ENCODE measurements at regions not wholly inside any gene's neighbourhood (a gene's known extent, or its start where the extent isn't known, plus 50 kb on each side); places are given as distances from the start of the nearest gene placed in this dataset.

DNA sequence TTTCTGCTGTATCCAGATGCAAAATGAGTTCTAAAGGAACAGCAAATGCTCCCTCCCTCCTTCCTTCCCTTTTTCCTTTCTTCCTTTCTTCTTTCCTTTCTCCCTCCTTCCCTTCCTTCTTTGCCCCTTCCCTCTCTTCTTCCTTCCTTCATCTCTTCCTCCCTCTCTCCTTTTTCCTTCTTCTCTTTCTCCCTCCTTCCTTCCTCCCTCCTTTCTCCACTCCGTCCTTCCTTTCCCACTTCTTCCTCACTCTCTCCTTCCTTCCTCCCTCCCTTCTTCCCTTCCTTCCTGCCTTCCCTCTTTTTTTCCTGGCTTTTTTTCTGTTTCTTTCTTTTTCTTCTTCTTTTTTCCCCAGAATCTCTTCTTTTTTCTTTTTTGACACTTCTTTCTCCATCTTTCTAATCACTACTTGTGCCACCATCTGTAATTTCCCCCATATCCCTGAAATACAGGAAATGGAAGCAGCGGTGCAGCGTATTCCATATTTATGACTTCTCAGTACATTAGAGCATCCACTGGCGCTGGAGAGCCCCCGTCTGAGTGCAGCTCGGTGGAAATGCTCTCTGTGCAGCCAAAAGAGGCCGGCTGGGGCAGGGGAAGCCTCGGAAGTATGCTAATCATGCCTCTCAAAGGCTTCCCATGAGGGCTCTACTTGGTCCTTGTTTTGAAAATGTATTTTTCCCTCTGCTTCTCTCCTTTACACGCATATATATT lies 275.6 kb downstream of the TSHZ3 start:
- DNase-seq (ENCODE audit: low read depth), result no peak
- TF ChIP-seq, protein P1, sequence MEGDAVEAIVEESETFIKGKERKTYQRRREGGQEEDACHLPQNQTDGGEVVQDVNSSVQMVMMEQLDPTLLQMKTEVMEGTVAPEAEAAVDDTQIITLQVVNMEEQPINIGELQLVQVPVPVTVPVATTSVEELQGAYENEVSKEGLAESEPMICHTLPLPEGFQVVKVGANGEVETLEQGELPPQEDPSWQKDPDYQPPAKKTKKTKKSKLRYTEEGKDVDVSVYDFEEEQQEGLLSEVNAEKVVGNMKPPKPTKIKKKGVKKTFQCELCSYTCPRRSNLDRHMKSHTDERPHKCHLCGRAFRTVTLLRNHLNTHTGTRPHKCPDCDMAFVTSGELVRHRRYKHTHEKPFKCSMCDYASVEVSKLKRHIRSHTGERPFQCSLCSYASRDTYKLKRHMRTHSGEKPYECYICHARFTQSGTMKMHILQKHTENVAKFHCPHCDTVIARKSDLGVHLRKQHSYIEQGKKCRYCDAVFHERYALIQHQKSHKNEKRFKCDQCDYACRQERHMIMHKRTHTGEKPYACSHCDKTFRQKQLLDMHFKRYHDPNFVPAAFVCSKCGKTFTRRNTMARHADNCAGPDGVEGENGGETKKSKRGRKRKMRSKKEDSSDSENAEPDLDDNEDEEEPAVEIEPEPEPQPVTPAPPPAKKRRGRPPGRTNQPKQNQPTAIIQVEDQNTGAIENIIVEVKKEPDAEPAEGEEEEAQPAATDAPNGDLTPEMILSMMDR (IDR thresholded peaks at IDR 0.05; ENCODE audit: insufficient read depth, low read depth, low read length), result no peak
- no peak overlapping the region for H3K4me3 ChIP-seq (ENCODE audit: low read depth, low read length)

DNA sequence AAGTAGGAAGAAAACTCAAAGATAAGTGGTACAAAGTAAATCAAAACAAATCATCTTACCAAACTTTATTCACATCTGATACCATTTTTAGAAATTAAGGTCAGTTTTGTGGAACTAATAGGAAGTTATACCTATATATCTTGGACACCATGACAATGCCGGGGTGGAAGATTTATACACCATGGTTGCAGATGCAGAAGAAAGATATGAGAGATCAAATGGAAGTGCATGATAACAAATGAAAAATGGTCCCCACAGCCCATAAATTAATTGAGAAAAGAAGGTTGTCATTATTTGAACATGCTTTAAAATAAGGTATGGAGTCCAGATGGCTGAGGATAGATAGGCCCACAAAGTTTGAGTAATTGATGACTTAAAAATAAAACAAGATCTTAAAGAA lies 276.8 kb downstream of the TSHZ3 start:
- TF ChIP-seq, protein P1 (IDR thresholded peaks at IDR 0.05; ENCODE audit: insufficient read depth, low read depth, low read length), result no peak
- H3K4me3 ChIP-seq (ENCODE audit: low read depth, low read length), result no peak overlapping the region
- no peak for DNase-seq (ENCODE audit: low read depth)

DNA sequence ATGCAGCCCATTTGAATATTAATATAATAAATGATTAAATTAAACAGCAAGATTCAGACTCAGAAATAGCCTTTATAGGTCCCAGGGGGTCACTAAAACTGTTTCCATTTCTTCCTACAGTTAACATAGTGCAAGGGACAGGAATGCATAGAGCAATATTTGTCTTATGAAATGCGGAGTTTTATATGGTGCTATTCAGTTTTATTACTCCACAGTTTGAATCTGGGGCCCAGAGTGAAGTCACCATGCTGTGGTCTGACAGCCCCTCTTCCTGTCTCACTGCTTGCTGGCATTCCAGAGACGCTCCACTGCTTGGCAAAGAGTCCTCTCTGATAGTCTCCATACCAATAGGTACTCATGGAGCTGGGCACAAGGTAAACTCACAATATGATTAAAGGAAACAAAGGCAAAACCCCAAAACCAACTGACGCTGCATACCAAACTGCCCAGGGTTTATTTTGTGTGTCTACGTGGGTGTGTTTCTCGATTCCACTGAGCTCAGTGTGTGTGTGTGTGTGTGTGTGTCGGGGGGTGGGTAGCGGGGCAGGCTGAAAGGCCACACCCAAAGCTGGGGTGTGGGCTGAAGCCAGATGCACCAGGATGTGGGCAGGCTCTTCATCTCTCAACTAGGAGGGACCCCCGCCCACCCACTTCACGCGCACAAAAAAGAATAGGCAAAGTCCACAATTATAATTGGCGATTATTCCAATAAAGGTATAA lies 277.9 kb downstream of the TSHZ3 start:
- TF ChIP-seq, protein P1 (IDR thresholded peaks at IDR 0.05; ENCODE audit: insufficient read depth, low read depth, low read length), result no peak
- no peak overlapping the region for H3K4me3 ChIP-seq (ENCODE audit: low read depth, low read length)
- DNase-seq (ENCODE audit: low read depth), result no peak

DNA sequence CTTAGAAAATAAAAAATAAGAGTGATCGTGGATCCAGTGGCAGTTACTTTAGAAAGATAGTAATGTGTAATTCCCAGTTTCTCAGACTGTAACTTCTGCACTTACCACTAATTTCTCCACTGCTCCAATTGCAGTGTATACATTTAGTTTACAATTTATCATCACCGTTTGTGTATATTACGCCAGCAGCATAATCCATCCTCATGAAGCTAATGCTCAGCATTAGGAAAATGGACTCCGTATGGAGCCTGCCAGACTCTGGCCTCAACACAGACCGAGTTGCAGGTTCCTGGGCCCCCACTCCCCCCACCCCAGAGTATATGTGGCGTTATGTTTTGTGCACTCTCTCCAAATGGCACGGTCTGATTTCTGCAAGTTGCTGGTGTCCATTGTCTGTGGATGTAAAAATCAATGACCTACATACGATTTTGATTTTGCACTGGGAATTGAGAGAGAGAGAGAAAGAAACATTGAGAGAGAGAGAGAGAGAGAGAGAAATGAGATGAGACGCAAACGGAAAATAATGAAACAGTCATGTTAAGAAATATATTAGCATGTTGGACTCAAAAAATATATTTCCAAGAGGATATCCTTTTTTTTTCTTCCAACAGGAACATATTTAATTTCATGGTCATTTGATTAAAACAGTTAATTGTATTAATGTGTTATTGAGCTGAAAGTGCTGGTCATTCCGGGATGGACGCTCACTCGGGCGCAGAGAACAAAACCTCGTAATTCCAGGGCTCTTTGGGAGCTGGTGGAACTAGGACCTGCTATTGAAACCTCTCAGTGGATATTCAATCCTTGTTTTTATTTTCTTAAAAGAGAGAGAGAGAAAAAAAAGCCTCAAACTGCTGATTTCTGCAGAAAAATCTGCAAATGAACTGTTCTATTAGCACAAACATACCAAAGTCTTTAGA lies 278.8 kb downstream of the TSHZ3 start:
- H3K4me3 ChIP-seq (ENCODE audit: low read depth, low read length), result no peak overlapping the region

DNA sequence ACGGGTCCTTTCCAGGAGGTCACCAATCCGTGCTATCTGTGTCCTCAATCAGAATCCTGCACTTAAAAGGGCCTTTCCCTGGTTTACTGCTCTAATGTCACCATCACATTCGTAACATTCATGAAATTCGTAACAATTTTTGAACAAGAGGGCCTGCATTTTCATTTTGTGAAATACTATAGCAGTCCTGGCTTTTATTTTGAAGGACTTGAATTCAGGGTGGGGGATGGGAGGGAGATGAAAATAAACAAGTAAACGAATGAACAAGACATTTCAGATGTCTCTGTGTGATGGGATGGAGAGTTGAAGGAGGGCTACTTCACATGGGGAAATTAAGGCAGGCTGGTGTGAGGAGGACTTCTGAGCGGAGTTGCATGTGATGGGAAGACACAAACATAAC lies 281.0 kb downstream of the TSHZ3 start:
- H3K4me3 ChIP-seq (ENCODE audit: low read depth, low read length), result no peak overlapping the region
- TF ChIP-seq, protein P1 (IDR thresholded peaks at IDR 0.05; ENCODE audit: insufficient read depth, low read depth, low read length), result no peak
- DNase-seq (ENCODE audit: low read depth), result no peak

More for the DNA sequence above, 278.8 kb downstream of the TSHZ3 start:
- DNase-seq (ENCODE audit: low read depth), result peak; percentile 15
- TF ChIP-seq, protein P1 (IDR thresholded peaks at IDR 0.05; ENCODE audit: insufficient read depth, low read depth, low read length), result no peak

DNA sequence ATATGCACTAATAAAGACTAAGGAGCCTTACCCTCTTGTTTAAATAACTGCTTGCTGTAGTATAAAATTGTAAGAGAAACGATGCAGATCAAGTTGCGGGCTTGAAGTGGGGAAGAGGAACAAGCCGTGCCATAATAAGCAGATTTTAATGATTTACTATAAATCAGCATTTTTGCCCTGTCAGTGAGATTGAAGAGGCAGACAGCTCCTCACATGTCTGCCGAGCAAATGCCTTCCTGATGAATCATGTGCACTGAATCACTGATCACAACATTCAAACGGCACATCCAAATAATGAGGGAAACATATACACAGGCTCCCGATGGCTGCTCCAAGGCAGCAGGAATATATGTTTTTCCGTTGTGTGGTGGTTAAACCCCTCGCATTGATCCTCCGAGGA lies 282.9 kb downstream of the TSHZ3 start:
- TF ChIP-seq, protein P1 (IDR thresholded peaks at IDR 0.05; ENCODE audit: insufficient read depth, low read depth, low read length), result no peak
- peak; percentile 31 for DNase-seq (ENCODE audit: low read depth)
- no peak overlapping the region for H3K4me3 ChIP-seq (ENCODE audit: low read depth, low read length)

All from fibroblast of villous mesenchyme (primary cell).